ENCODE measurements at regions not wholly inside any gene's neighbourhood (a gene's known extent, or its start where the extent isn't known, plus 50 kb on each side); places are given as distances from the start of the nearest gene placed in this dataset.

DNA sequence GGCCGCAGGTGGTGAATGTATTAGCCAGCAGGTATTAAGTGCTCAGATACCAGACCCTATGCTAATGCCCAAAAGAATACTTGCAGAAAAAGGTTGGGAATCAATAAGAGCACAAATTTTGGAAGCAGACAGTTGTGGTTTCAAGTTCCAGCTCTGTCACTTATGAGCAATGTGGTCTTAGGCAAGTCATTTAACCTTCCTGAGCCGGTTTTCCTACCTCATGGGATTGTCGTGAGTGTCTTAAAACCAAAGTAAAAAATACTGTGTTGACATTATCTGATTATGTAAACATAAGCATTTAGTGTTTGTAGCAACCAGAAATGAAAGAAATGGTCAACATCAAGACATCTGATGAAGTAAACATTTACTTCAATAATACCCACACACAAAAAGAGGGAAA is 93.0 kb upstream of the CHST9 start:
- TF ChIP-seq, protein P1, sequence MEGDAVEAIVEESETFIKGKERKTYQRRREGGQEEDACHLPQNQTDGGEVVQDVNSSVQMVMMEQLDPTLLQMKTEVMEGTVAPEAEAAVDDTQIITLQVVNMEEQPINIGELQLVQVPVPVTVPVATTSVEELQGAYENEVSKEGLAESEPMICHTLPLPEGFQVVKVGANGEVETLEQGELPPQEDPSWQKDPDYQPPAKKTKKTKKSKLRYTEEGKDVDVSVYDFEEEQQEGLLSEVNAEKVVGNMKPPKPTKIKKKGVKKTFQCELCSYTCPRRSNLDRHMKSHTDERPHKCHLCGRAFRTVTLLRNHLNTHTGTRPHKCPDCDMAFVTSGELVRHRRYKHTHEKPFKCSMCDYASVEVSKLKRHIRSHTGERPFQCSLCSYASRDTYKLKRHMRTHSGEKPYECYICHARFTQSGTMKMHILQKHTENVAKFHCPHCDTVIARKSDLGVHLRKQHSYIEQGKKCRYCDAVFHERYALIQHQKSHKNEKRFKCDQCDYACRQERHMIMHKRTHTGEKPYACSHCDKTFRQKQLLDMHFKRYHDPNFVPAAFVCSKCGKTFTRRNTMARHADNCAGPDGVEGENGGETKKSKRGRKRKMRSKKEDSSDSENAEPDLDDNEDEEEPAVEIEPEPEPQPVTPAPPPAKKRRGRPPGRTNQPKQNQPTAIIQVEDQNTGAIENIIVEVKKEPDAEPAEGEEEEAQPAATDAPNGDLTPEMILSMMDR (IDR thresholded peaks at IDR 0.05): no peak
- TF ChIP-seq POLR2A (IDR thresholded peaks at IDR 0.05): no peak

All from lower leg skin (tissue), 3 donors.